Osteocyte (in vitro differentiated cells): ENCODE measurements at regions not wholly inside any gene's neighbourhood (a gene's known extent, or its start where the extent isn't known, plus 50 kb on each side); places are given as distances from the start of the nearest gene placed in this dataset.

ENCODE experiments used
- DNase-seq: peaks from one replicate; pipeline ENCODE4 v3.0.0; 2021; ENCODE audit warnings: mixed read lengths; ENCODE audit not compliant: unreplicated experiment; ENCODE audit errors: extremely low spot score
- H3K27ac Mint-ChIP-seq: one replicate; pipeline ENCODE4 v1.8.0; 2021; ENCODE audit warnings: mild to moderate bottlenecking, mixed read lengths; ENCODE audit not compliant: unreplicated experiment
- H3K27me3 Mint-ChIP-seq: one replicate; pipeline ENCODE4 v1.8.0; 2021; ENCODE audit warnings: mixed read lengths; ENCODE audit not compliant: unreplicated experiment
- H3K36me3 Mint-ChIP-seq: one replicate; pipeline ENCODE4 v1.8.0; 2021; ENCODE audit warnings: mixed read lengths; ENCODE audit not compliant: unreplicated experiment
- H3K4me1 Mint-ChIP-seq: one replicate; pipeline ENCODE4 v1.8.0; 2021; ENCODE audit warnings: mixed read lengths; ENCODE audit not compliant: unreplicated experiment
- H3K4me3 Mint-ChIP-seq: one replicate; pipeline ENCODE4 v1.8.0; 2021; ENCODE audit warnings: mild to moderate bottlenecking, moderate library complexity, mixed read lengths; ENCODE audit not compliant: unreplicated experiment
- H3K9me3 Mint-ChIP-seq: one replicate; pipeline ENCODE4 v1.8.0; 2021; ENCODE audit warnings: mixed read lengths; ENCODE audit not compliant: unreplicated experiment
- CTCF ChIP-seq: fragments of 200-600 bp; sonication (generic); IDR thresholded peaks from 2 replicates; pipeline ENCODE4 v1.5.0; 2021; ENCODE audit warnings: antibody characterized with exemption, mild to moderate bottlenecking, moderate library complexity

- Mint-ChIP-seq H3K27ac (no peak overlapping the region), H3K4me3 (no peak overlapping the region), H3K9me3 (peaks cover 22% of the 10 kb centered on the region), H3K4me1 (no peaks in the 10 kb centered on the region), H3K36me3 (no peaks in the 10 kb centered on the region), H3K27me3 (no peaks in the 10 kb centered on the region)
- TF ChIP-seq CTCF = no peak
- DNase-seq = no peak
Observed at GRCh38 chr10:105413997-105414396, 772.9 kb downstream of the SORCS3 start.

GRCh38 chr10:105409370-105409769, 768.3 kb downstream of the SORCS3 start:
- H3K4me3 Mint-ChIP-seq = no peak overlapping the region
- no peaks in the 10 kb centered on the region for H3K4me1 Mint-ChIP-seq
- no peak overlapping the region for H3K27ac Mint-ChIP-seq
- no peaks in the 10 kb centered on the region for H3K36me3 Mint-ChIP-seq
- DNase-seq = no peak
- no peaks in the 10 kb centered on the region for H3K27me3 Mint-ChIP-seq
- TF ChIP-seq CTCF = no peak
- H3K9me3 Mint-ChIP-seq = peaks cover 36% of the 10 kb centered on the region

- H3K27me3 Mint-ChIP-seq = no peaks in the 10 kb centered on the region
Observed at GRCh38 chr10:105406488-105406887, 765.4 kb downstream of the SORCS3 start.

GRCh38 chr10:105398202-105398601, 757.1 kb downstream of the SORCS3 start:
- Mint-ChIP-seq H3K36me3 (no peaks in the 10 kb centered on the region), H3K27ac (no peak overlapping the region), H3K27me3 (no peaks in the 10 kb centered on the region), H3K9me3 (peaks cover 36% of the 10 kb centered on the region), H3K4me1 (no peaks in the 10 kb centered on the region), H3K4me3 (no peak overlapping the region)
- no peak for DNase-seq
- TF ChIP-seq CTCF = no peak

More at GRCh38 chr10:105406488-105406887, 765.4 kb downstream of the SORCS3 start:
- Mint-ChIP-seq H3K36me3 (no peaks in the 10 kb centered on the region), H3K4me3 (no peak overlapping the region), H3K4me1 (no peaks in the 10 kb centered on the region), H3K27ac (no peak overlapping the region), H3K9me3 (peaks cover 31% of the 10 kb centered on the region)
- no peak for DNase-seq
- no peak for TF ChIP-seq CTCF

GRCh38 chr10:105391670-105392351, 750.7 kb downstream of the SORCS3 start:
- no peaks in the 10 kb centered on the region for H3K4me1 Mint-ChIP-seq
- no peak overlapping the region for H3K4me3 Mint-ChIP-seq
- H3K27ac Mint-ChIP-seq = no peak overlapping the region
- no peak for DNase-seq
- H3K36me3 Mint-ChIP-seq = no peaks in the 10 kb centered on the region
- peaks cover 39% of the 10 kb centered on the region for H3K9me3 Mint-ChIP-seq
- TF ChIP-seq CTCF = no peak
- no peaks in the 10 kb centered on the region for H3K27me3 Mint-ChIP-seq
